ENCODE measurements at regions not wholly inside any gene's neighbourhood (a gene's known extent, or its start where the extent isn't known, plus 50 kb on each side); places are given as distances from the start of the nearest gene placed in this dataset.

- Histone ChIP-seq H3K27me3 (no peaks in the 10 kb centered on the region), H3K36me3 (no peaks in the 10 kb centered on the region), H3K4me1 (no peaks in the 10 kb centered on the region), H3K27ac (no peak overlapping the region), H3K9me3 (no peaks in the 10 kb centered on the region), H3K4me3 (no peak overlapping the region)
- no peak for DNase-seq
- 40 to 67% methylated on average over 1 of the region's 1 CpG for WGBS, 2 donors
- intact Hi-C loops (cut with DNase I), result no loop called here
- no peak for TF ChIP-seq CTCF (IDR thresholded peaks at IDR 0.05)
- no peak for TF ChIP-seq POLR2A (IDR thresholded peaks at IDR 0.05)
Measured at GRCh38 chr4:62531731-62532130, 1331.6 kb downstream of the ADGRL3 start.

- Histone ChIP-seq H3K4me3 (no peak overlapping the region), H3K9me3 (no peaks in the 10 kb centered on the region), H3K27ac (no peak overlapping the region), H3K36me3 (no peaks in the 10 kb centered on the region), H3K27me3 (no peaks in the 10 kb centered on the region), H3K4me1 (no peaks in the 10 kb centered on the region)
- 14 to 36% methylated on average over 1 of the region's 1 CpG for WGBS, 2 donors
- TF ChIP-seq CTCF (IDR thresholded peaks at IDR 0.05) (no peak), POLR2A (IDR thresholded peaks at IDR 0.05) (no peak)
- DNase-seq, result no peak
- intact Hi-C loops (cut with DNase I), result no loop called here
Measured at GRCh38 chr4:62531264-62531663, 1331.1 kb downstream of the ADGRL3 start.

- H3K9me3 ChIP-seq, result no peaks in the 10 kb centered on the region
- no peak for DNase-seq
- H3K4me3 ChIP-seq, result no peak overlapping the region
- intact Hi-C loops (cut with DNase I), result no loop called here
- no peaks in the 10 kb centered on the region for H3K27me3 ChIP-seq
- TF ChIP-seq POLR2A (IDR thresholded peaks at IDR 0.05), result no peak
- TF ChIP-seq CTCF (IDR thresholded peaks at IDR 0.05), result no peak
- WGBS, 2 donors, result 32 to 34% methylated on average over 2 of the region's 2 CpGs
- no peak overlapping the region for H3K27ac ChIP-seq
- no peaks in the 10 kb centered on the region for H3K4me1 ChIP-seq
- H3K36me3 ChIP-seq, result no peaks in the 10 kb centered on the region
Measured at GRCh38 chr4:62528874-62529273, 1328.7 kb downstream of the ADGRL3 start.

- H3K27me3 ChIP-seq, result no peaks in the 10 kb centered on the region
- DNase-seq, result no peak
- intact Hi-C loops (cut with DNase I), result no loop called here
- TF ChIP-seq POLR2A (IDR thresholded peaks at IDR 0.05) (no peak), CTCF (IDR thresholded peaks at IDR 0.05) (no peak)
- H3K4me1 ChIP-seq, result no peaks in the 10 kb centered on the region
- no peak overlapping the region for H3K4me3 ChIP-seq
- 80 to 82% methylated on average over 10 to 12 of the region's 12 CpGs for WGBS, 2 donors
- no peaks in the 10 kb centered on the region for H3K36me3 ChIP-seq
- no peak overlapping the region for H3K27ac ChIP-seq
- no peaks in the 10 kb centered on the region for H3K9me3 ChIP-seq
Measured at GRCh38 chr4:62526671-62527070, 1326.5 kb downstream of the ADGRL3 start.

GRCh38 chr4:62523256-62523655, 1323.1 kb downstream of the ADGRL3 start:
- intact Hi-C loops (cut with DNase I), result no loop called here
- H3K4me1 ChIP-seq, result no peaks in the 10 kb centered on the region
- no peak for DNase-seq

More at GRCh38 chr4:62523256-62523655, 1323.1 kb downstream of the ADGRL3 start:
- no peaks in the 10 kb centered on the region for H3K27me3 ChIP-seq
- H3K27ac ChIP-seq, result no peak overlapping the region
- H3K36me3 ChIP-seq, result no peaks in the 10 kb centered on the region
- H3K4me3 ChIP-seq, result no peak overlapping the region
- no peak for TF ChIP-seq POLR2A (IDR thresholded peaks at IDR 0.05)
- no peak for TF ChIP-seq CTCF (IDR thresholded peaks at IDR 0.05)
- H3K9me3 ChIP-seq, result no peaks in the 10 kb centered on the region

Measured in esophagus squamous epithelium (tissue), 5 donors.